Cardiac fibroblast (primary cell): ENCODE measurements at regions not wholly inside any gene's neighbourhood (a gene's known extent, or its start where the extent isn't known, plus 50 kb on each side); places are given as distances from the start of the nearest gene placed in this dataset.

Experiments
- DNase-seq, 2 donors: peaks; one replicate each; pipeline versions ENCODE4 v3.0.0 to v3.0.0-alpha.2; 2010; ENCODE audit warnings: low read depth in 2 of 2
- H3K4me3 ChIP-seq, 2 donors: replicated peaks in 1 of 2; 1 replicate in 1 of 2; 2 replicates in 1 of 2; pipeline ENCODE4 v1.5.1; 2011; ENCODE audit warnings: low read depth in 2 of 2, low read length in 2 of 2, mild to moderate bottlenecking in 2 of 2, moderate library complexity in 1 of 2
- CTCF ChIP-seq: IDR thresholded peaks from one replicate; pipeline ENCODE4 v1.5.1; 2011; ENCODE audit warnings: low read depth, mild to moderate bottlenecking, low read length, inconsistent platforms

DNA sequence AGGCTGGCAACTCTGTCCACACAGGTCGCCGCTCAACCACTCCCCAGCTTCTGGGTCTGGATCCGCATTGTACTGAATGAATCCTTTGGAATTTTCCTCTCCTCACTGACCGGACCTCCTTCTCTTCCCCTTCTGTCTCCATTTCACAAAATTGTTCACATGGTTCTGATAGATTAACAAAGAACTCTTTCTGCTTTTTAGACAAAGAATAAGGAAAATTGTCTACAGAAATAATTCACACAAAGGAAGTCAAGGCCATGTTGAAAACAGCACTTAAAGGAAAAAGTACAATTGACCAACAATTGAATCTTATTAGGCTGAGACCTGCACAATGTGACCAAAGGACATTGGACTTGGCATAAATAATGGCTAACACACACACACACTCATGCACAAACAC is 73.6 kb upstream of the GLI2 start:
- H3K4me3 ChIP-seq: no peak overlapping the region
- TF ChIP-seq CTCF: no peak
- DNase-seq: no peak

DNA sequence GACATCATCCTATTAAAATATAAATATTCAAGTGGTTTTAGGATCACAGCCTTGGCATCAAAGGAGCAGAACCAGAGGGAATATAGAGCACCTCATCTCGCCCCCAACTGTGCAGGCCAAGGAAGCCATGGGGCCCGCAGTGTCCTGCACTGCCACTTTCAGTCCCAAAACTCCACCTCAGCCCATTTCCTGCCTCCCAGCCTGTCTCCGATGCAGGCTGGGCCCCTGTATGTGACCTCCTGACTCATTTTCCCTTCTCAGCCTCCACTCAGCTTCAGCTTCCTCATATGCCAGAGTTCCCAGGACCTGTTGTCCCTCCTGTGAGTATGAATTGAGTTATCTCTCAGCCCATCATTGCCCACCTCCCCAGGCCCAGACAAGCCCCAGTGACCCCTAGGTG is 72.9 kb upstream of the GLI2 start:
- TF ChIP-seq CTCF: no peak
- no peak for DNase-seq
- H3K4me3 ChIP-seq: no peak overlapping the region

DNA sequence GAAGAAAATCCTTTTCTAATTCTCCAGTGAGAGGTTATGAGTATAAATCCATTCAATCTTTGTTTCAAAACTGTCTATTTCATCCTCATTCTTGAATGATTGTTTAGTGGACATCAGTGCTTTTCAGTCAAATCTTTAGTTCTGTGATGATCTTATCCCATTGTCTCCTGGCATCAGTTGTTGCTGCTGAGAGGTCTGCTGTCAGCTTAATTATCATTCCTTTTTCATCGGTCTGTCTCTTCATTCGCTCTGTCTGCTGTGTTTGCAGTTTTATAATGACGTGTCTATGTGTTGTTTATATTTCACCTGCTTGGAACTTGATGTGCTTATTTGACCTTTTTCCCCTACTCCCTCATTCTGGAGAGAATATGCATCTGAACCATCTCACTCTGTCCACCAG is 69.2 kb upstream of the GLI2 start:
- TF ChIP-seq CTCF: no peak
- no peak overlapping the region for H3K4me3 ChIP-seq
- no peak for DNase-seq

DNA sequence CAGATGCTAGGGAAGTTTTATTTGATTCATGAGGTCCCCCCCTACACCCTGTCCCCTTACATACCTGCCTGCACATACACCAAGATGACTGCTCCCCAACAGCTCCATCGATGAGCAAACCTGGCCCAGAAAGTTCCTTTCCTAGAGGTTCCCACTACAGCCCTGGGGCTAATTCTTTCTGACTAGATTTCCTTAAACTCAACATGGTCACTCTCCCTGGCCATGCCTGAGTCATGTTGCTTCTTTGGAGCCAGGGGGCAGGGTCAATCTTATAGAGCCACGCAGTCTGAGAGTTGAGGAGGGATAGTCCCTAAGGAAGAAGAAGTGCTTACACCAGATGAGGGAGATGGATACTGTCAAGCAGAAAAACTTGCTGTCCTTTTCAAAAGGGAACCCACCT is 67.7 kb upstream of the GLI2 start:
- no peak for DNase-seq
- no peak for TF ChIP-seq CTCF
- no peak overlapping the region for H3K4me3 ChIP-seq

DNA sequence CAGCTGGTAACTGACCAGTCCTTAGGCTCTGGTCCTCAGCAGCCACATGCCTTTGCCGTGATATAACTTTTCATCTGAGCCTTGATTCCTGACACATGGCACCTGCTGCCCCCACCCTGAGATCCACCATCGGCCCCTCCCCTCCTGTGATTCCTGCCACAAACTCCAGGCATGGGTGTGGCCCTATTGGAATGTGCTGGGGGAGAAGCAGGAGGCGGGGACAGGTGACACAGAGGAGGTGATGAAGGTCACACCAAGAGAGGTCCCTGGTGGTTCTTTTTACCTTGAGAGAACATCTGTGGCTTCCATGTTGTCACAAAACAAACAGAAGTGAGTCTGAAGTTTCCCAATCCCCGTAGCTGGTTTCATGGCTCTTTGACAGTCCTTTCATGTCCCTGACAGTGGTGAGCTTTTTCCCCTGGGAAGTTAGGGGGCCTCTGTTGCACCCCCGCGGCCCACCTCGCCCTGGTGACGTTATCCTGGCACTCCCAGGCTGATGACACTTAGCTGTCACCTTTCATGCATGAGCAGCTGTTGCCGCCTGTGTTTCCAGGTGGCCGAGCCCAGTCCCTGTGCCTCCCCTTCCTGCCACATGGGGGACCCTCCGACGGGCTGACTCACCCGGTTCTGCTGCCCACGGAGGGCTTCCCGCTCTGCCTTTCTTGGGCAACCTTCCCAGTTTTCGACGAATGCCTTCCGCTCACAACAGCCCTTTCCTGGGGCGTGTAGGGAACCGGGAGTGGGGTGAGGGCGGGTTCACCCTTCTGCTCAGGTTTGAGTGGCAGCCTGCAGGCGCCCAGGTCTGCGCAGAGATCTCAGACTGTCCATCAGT is 66.3 kb upstream of the GLI2 start:
- peak; percentile 31 to 77 for DNase-seq
- no peak overlapping the region for H3K4me3 ChIP-seq
- no peak for TF ChIP-seq CTCF

GRCh38 chr2:120669971-120670370 is 65.7 kb upstream of the GLI2 start:
- no peak for DNase-seq
- H3K4me3 ChIP-seq: no peak overlapping the region
- TF ChIP-seq CTCF: no peak

- DNase-seq: no peak
- H3K4me3 ChIP-seq: no peak overlapping the region
- no peak for TF ChIP-seq CTCF
Observed at GRCh38 chr2:120670371-120670770, 65.3 kb upstream of the GLI2 start.
